ENCODE measurements at regions not wholly inside any gene's neighbourhood (a gene's known extent, or its start where the extent isn't known, plus 50 kb on each side); places are given as distances from the start of the nearest gene placed in this dataset.

- Mint-ChIP-seq H3K27ac (no peak overlapping the region), H3K9me3 (no peaks in the 10 kb centered on the region), H3K4me1 (ENCODE audit: unreplicated experiment) (no peaks in the 10 kb centered on the region), H3K27me3 (no peaks in the 10 kb centered on the region), H3K4me3 (no peak overlapping the region), H3K36me3 (no peaks in the 10 kb centered on the region)
- no peak for TF ChIP-seq CTCF (conservative IDR thresholded peaks at IDR 0.05)
- no peak for DNase-seq (ENCODE audit: extremely low spot score, unreplicated experiment)
These were observed 53.5 kb upstream of the VGLL3 start for GRCh38 chr3:87044409-87044808.

DNA sequence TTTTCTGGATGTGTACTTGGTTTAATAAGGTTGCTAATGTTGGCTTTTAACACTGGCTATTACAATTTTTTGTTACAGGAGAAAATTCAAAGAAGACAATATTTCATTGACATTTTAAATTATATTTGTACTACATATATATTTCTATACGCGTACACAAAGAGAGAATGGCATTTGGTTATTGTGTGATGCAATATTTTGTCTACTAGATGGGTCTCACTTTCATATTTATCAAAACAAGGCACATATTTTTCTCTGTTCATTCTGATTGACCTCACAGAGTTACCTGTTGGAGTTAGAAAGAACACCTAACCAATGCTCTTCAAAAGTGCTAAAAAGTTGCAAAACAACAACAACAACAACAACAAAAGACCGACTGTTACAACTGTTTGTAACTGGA, 50.2 kb upstream of the VGLL3 start:
- Mint-ChIP-seq H3K36me3 (no peaks in the 10 kb centered on the region), H3K9me3 (no peaks in the 10 kb centered on the region), H3K27me3 (no peaks in the 10 kb centered on the region), H3K4me1 (ENCODE audit: unreplicated experiment) (no peaks in the 10 kb centered on the region), H3K27ac (no peak overlapping the region), H3K4me3 (no peak overlapping the region)
- DNase-seq (ENCODE audit: extremely low spot score, unreplicated experiment), result no peak
- TF ChIP-seq CTCF (conservative IDR thresholded peaks at IDR 0.05), result no peak
